ENCODE measurements at regions not wholly inside any gene's neighbourhood (a gene's known extent, or its start where the extent isn't known, plus 50 kb on each side); places are given as distances from the start of the nearest gene placed in this dataset.
"Not testable (repeated sequence)": the region's sequence is repeated elsewhere in the genome, so short reads cannot be mapped to it uniquely, and the experiment has no call there.

DNA sequence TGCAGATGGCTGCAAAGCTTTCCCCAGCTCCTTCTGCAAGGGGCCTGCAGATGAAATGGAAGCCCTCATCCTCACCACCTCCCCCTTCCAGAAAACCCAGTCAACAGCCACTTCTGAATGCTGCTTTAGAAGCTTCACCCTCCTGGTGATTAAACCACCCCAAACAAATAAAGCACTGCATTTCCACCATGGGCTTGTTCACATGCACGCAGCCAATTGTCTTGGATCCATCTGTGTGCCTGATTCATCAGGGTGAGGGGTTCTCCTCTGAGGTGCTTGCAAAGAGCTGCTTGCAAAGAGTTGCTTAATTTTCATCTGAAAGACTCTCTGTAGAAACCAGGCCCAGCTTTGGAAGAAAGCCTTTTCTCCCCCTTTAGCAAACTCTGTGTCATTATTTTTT is 184.0 kb upstream of the OSBPL11 start:
- H3K9ac ChIP-seq: not testable (repeated sequence)

DNA sequence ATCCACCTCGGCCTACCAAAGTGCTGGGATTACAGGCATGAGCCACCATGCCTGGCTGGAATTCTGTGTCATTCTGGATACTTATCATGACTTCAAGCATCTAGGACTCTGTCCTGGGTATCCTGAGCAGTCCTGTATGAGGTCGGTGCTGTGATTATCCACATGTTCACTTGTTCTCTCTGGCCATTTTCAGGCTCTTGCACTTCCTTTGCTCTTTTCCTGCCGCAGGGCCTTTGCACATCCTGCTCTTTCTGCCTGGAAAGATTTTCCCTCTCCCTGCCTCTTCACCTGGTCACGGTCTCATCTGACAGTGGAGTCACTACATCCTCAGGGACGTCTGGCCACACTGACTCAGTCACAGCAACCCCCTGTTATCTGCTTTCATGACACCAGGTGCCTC is 184.6 kb upstream of the OSBPL11 start:
- not testable (repeated sequence) for H3K4me2 ChIP-seq; H3K79me2 ChIP-seq (ENCODE audit: insufficient read depth, low read depth); H4K20me1 ChIP-seq (ENCODE audit: insufficient read depth); H3K4me1 ChIP-seq (ENCODE audit: low read depth, poor library complexity, severe bottlenecking); H3K4me3 ChIP-seq (IDR thresholded peaks at IDR 0.05; ENCODE audit: insufficient read depth, low read depth, low read length); H3K9ac ChIP-seq; H3K27ac ChIP-seq; H3K27me3 ChIP-seq (ENCODE audit: insufficient read depth, low read depth); H2AFZ ChIP-seq (ENCODE audit: low read depth); H3K36me3 ChIP-seq (ENCODE audit: insufficient read depth)

More for the DNA sequence above, 184.0 kb upstream of the OSBPL11 start:
- H2AFZ ChIP-seq (ENCODE audit: low read depth); H3K79me2 ChIP-seq (ENCODE audit: insufficient read depth, low read depth); H3K4me3 ChIP-seq (IDR thresholded peaks at IDR 0.05; ENCODE audit: insufficient read depth, low read depth, low read length); H3K27me3 ChIP-seq (ENCODE audit: insufficient read depth, low read depth); H3K4me1 ChIP-seq (ENCODE audit: low read depth, poor library complexity, severe bottlenecking); H3K4me2 ChIP-seq; H3K36me3 ChIP-seq (ENCODE audit: insufficient read depth); H3K27ac ChIP-seq; H4K20me1 ChIP-seq (ENCODE audit: insufficient read depth): not testable (repeated sequence)

DNA sequence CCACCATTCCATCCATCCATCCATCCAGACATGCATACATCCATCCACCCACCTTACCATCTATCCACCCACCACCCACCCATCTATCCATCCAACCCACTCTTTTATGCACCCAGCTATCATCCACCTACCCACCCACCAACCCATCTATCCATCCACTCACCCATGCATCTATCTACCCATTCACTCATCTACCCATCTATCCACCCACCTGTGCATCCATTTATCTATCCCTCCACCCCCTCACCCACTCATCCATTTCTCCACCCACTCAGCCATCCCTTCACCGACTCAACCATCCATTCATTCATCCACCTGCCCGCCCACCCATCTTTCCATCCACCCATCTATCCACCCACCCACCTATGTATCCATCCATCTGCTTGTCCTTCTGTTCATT is 186.4 kb upstream of the OSBPL11 start:
- H3K79me2 ChIP-seq (ENCODE audit: insufficient read depth, low read depth); H3K4me1 ChIP-seq (ENCODE audit: low read depth, poor library complexity, severe bottlenecking); H3K4me2 ChIP-seq; H2AFZ ChIP-seq (ENCODE audit: low read depth); H3K4me3 ChIP-seq (IDR thresholded peaks at IDR 0.05; ENCODE audit: insufficient read depth, low read depth, low read length); H3K27ac ChIP-seq; H3K36me3 ChIP-seq (ENCODE audit: insufficient read depth); H3K9ac ChIP-seq; H3K27me3 ChIP-seq (ENCODE audit: insufficient read depth, low read depth); H4K20me1 ChIP-seq (ENCODE audit: insufficient read depth): not testable (repeated sequence)

DNA sequence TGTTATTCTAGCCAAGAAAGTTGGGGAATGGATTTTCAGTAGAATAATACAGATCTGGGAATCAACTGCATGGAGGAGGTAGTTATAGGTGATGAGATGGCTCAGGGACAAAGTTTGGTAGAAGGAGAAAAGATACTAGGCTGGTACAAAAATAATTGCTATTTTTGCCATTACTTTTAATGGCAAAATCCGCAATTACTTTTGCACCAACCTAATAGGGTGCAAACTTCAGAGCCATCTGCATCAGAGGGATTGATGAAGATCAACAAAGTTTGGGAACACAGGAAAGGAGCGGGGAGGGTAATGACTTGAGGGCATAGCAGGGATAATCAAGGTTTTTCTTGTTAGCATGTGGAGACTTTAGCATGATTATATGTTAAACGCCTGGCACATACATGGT is 178.7 kb upstream of the ROPN1B start:
- H3K79me2 ChIP-seq (ENCODE audit: insufficient read depth, low read depth); H3K4me3 ChIP-seq (IDR thresholded peaks at IDR 0.05; ENCODE audit: insufficient read depth, low read depth, low read length); H4K20me1 ChIP-seq (ENCODE audit: insufficient read depth); H2AFZ ChIP-seq (ENCODE audit: low read depth); H3K9ac ChIP-seq; H3K27me3 ChIP-seq (ENCODE audit: insufficient read depth, low read depth); H3K27ac ChIP-seq; H3K36me3 ChIP-seq (ENCODE audit: insufficient read depth); H3K4me1 ChIP-seq (ENCODE audit: low read depth, poor library complexity, severe bottlenecking); H3K4me2 ChIP-seq: not testable (repeated sequence)

DNA sequence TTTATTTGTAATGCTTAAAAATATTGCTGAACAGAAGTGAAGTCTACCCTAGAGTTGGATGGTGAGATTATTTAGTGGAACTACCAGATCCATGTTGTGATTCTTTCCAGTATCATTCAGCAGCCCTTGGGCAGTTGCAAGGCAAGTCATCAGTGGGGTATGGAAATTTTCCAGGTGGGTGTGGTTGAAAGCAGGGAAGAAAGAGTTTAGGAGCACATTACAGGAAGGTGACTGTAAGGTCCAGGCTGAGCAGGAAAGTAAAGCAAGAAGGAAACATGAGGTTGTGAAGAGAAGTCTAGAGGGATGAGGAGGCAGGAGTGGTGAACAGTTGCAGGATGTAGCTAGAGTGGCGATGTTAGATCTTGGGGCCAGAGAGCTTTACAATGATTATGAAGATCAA is 178.0 kb upstream of the ROPN1B start:
- not testable (repeated sequence) for H3K27me3 ChIP-seq (ENCODE audit: insufficient read depth, low read depth); H3K4me2 ChIP-seq; H3K4me3 ChIP-seq (IDR thresholded peaks at IDR 0.05; ENCODE audit: insufficient read depth, low read depth, low read length); H3K27ac ChIP-seq; H3K9ac ChIP-seq; H4K20me1 ChIP-seq (ENCODE audit: insufficient read depth); H2AFZ ChIP-seq (ENCODE audit: low read depth); H3K4me1 ChIP-seq (ENCODE audit: low read depth, poor library complexity, severe bottlenecking); H3K79me2 ChIP-seq (ENCODE audit: insufficient read depth, low read depth); H3K36me3 ChIP-seq (ENCODE audit: insufficient read depth)

DNA sequence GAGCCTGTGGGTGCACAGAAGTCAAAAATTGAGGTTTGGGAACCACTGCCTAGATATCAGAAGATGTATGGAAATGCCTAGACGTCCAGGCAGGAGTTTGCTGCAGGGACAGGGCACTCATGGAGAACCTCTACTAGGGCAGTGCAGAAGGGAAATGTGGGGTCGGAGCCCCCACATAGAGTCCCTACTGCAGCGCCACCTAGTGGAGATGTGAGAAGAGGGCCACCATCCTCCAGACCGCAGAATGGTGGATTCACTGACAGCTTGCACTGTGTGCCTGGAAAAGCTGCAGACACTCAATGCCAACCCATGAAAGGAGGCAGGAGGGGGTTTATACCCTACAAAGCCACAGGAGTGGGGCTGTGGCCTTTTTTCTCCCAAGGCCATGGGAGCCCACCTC is 159.0 kb upstream of the ROPN1B start:
- H3K4me3 ChIP-seq (IDR thresholded peaks at IDR 0.05; ENCODE audit: insufficient read depth, low read depth, low read length); H3K4me1 ChIP-seq (ENCODE audit: low read depth, poor library complexity, severe bottlenecking); H4K20me1 ChIP-seq (ENCODE audit: insufficient read depth); H3K9ac ChIP-seq; H3K27me3 ChIP-seq (ENCODE audit: insufficient read depth, low read depth); H2AFZ ChIP-seq (ENCODE audit: low read depth); H3K79me2 ChIP-seq (ENCODE audit: insufficient read depth, low read depth); H3K36me3 ChIP-seq (ENCODE audit: insufficient read depth); H3K4me2 ChIP-seq; H3K27ac ChIP-seq: not testable (repeated sequence)
- TF ChIP-seq, protein P1, sequence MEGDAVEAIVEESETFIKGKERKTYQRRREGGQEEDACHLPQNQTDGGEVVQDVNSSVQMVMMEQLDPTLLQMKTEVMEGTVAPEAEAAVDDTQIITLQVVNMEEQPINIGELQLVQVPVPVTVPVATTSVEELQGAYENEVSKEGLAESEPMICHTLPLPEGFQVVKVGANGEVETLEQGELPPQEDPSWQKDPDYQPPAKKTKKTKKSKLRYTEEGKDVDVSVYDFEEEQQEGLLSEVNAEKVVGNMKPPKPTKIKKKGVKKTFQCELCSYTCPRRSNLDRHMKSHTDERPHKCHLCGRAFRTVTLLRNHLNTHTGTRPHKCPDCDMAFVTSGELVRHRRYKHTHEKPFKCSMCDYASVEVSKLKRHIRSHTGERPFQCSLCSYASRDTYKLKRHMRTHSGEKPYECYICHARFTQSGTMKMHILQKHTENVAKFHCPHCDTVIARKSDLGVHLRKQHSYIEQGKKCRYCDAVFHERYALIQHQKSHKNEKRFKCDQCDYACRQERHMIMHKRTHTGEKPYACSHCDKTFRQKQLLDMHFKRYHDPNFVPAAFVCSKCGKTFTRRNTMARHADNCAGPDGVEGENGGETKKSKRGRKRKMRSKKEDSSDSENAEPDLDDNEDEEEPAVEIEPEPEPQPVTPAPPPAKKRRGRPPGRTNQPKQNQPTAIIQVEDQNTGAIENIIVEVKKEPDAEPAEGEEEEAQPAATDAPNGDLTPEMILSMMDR (conservative IDR thresholded peaks at IDR 0.05; ENCODE audit: low read depth, low read length): 0 out of 2 replicates have a peak, but pooled peaks have one; percentile 22

DNA sequence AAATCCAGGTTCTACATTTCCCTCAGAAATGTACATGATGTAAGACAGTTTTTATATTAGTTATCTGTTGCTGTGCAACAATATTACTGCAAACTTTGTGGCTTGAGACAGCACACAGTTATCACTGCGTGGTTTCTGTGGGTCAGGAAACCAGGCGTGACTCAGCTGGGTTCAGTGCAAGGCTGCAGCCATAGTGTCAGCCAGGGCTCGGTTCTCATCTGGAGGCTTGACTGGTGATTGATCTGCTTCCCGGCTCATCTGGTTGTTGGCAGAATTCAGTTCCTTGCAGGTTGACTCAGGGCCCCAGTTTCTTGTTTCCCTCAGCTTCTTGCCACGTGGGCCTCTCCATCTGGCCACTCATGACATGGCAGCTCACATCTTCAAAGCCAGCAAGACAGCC is 146.8 kb upstream of the ROPN1B start:
- not testable (repeated sequence) for H3K4me3 ChIP-seq (IDR thresholded peaks at IDR 0.05; ENCODE audit: insufficient read depth, low read depth, low read length); H3K36me3 ChIP-seq (ENCODE audit: insufficient read depth); H2AFZ ChIP-seq (ENCODE audit: low read depth); H3K4me2 ChIP-seq; H4K20me1 ChIP-seq (ENCODE audit: insufficient read depth); H3K27ac ChIP-seq; H3K27me3 ChIP-seq (ENCODE audit: insufficient read depth, low read depth); H3K9ac ChIP-seq; H3K79me2 ChIP-seq (ENCODE audit: insufficient read depth, low read depth); H3K4me1 ChIP-seq (ENCODE audit: low read depth, poor library complexity, severe bottlenecking)

DNA sequence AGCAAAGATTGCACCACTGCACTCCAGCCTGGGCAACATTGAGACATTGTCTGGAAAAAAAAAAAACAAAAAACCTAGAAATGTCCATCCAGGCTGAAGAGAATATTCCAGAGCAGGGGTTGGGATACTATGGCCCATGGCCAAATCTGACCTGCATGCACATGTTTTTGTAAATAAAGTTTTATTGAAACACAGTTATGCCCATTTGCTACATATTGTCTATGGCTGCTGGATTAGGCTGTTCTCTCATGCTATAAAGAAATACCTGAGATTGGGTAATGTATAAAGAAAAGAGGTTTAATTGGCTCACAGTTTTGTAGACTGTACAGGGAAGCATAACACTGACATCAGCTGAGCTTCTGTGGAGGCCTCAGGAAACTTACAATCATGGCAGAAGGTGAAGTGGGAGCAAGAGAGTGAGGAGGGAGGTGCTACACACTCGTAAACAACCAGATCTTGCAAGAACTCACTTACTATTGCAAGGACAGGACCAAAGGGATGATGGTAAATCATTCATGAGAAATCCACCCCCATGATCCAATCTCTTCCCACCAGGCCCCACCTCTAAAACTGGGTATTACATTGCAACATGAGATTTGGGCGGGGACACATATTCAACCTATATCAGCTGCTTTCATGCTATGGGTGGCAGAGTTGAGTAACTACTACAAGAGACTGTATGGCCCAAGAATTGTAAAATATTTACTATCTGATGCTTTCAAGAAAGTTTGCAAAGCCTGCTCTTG is 137.8 kb upstream of the ROPN1B start:
- not testable (repeated sequence) for H3K79me2 ChIP-seq (ENCODE audit: insufficient read depth, low read depth); H3K36me3 ChIP-seq (ENCODE audit: insufficient read depth); H2AFZ ChIP-seq (ENCODE audit: low read depth); H3K4me2 ChIP-seq; H3K27me3 ChIP-seq (ENCODE audit: insufficient read depth, low read depth); H3K9ac ChIP-seq; H3K27ac ChIP-seq; H4K20me1 ChIP-seq (ENCODE audit: insufficient read depth); H3K4me3 ChIP-seq (IDR thresholded peaks at IDR 0.05; ENCODE audit: insufficient read depth, low read depth, low read length); H3K4me1 ChIP-seq (ENCODE audit: low read depth, poor library complexity, severe bottlenecking)

DNA sequence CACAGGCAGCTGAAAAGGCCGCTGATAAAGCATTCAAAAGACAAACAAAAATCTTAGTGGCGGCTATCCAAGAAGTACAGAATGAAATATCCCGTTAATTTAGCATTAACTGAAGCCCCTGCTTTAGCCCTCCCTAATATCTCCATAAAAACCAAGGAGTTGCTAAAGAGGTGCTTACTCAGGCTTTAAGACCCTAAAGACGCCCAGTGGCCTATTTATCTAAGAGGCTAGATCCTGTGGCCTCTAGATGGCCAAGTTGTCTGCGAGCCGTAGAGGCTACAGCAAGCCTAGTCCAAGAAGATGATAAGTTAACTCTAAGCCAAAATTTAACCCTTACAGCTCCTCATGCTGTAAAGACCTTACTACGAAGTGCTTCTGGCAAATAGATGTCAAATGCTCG is 133.4 kb upstream of the ROPN1B start:
- H3K4me1 ChIP-seq (ENCODE audit: low read depth, poor library complexity, severe bottlenecking); H3K79me2 ChIP-seq (ENCODE audit: insufficient read depth, low read depth); H4K20me1 ChIP-seq (ENCODE audit: insufficient read depth); H3K4me3 ChIP-seq (IDR thresholded peaks at IDR 0.05; ENCODE audit: insufficient read depth, low read depth, low read length); H3K36me3 ChIP-seq (ENCODE audit: insufficient read depth); H3K27me3 ChIP-seq (ENCODE audit: insufficient read depth, low read depth): not testable (repeated sequence)
- Histone ChIP-seq H3K4me2 (peak overlapping the region; percentile 42; the same call in 1 of the 2 replicates), H2AFZ (ENCODE audit: low read depth) (peak overlapping the region; percentile 45; the same call in 1 of the 2 replicates), H3K27ac (peak overlapping the region; percentile 62), H3K9ac (peak overlapping the region; percentile 55; the same call in 1 of the 2 replicates)

Data from KMS-11 (cell line).